OCI-LY7 (cell line): ENCODE measurements at regions not wholly inside any gene's neighbourhood (a gene's known extent, or its start where the extent isn't known, plus 50 kb on each side); places are given as distances from the start of the nearest gene placed in this dataset.

Experiments used
- EZH2phosphoT487 ChIP-seq: fragments of 200-600 bp; sonication (generic); IDR thresholded peaks from 2 replicates; pipeline ENCODE4 v1.6.1; 2018; ENCODE audit warnings: low read depth, borderline replicate concordance, mild to moderate bottlenecking, mixed run types, antibody characterized with exemption, low read length, moderate library complexity, mixed read lengths
- TF ChIP-seq, protein P1 (sequence below): fragments of 200-600 bp; sonication (generic); conservative IDR thresholded peaks from 2 replicates; pipeline ENCODE4 v1.5.1; 2014; ENCODE audit warnings: mild to moderate bottlenecking, antibody characterized with exemption, low read length, moderate library complexity, mixed read lengths

DNA sequence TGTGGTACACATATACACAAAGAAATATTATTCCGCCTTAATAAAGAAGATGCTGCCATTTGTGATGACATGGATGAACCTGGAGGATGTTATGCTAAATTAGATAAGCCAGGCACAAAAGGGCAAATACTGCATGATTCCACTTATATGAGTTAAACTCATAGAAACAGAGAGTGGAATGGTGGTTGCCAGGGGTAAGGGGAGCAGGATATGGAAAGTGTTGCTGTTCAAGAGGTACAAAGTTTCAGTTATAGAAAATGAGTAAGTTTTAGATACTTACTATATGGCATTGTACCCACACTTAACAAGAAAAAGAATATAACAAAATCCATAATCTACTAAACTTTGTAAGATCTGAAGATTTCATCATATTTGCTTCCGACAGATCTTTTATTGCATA, 252.2 kb downstream of the SYK start:
- TF ChIP-seq, protein P1, sequence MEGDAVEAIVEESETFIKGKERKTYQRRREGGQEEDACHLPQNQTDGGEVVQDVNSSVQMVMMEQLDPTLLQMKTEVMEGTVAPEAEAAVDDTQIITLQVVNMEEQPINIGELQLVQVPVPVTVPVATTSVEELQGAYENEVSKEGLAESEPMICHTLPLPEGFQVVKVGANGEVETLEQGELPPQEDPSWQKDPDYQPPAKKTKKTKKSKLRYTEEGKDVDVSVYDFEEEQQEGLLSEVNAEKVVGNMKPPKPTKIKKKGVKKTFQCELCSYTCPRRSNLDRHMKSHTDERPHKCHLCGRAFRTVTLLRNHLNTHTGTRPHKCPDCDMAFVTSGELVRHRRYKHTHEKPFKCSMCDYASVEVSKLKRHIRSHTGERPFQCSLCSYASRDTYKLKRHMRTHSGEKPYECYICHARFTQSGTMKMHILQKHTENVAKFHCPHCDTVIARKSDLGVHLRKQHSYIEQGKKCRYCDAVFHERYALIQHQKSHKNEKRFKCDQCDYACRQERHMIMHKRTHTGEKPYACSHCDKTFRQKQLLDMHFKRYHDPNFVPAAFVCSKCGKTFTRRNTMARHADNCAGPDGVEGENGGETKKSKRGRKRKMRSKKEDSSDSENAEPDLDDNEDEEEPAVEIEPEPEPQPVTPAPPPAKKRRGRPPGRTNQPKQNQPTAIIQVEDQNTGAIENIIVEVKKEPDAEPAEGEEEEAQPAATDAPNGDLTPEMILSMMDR, result no peak
- no peak for TF ChIP-seq EZH2phosphoT487
